Femur (tissue), 1 donor: ENCODE measurements at regions not wholly inside any gene's neighbourhood (a gene's known extent, or its start where the extent isn't known, plus 50 kb on each side); places are given as distances from the start of the nearest gene placed in this dataset.
"Not testable (repeated sequence)": the region's sequence is repeated elsewhere in the genome, so short reads cannot be mapped to it uniquely, and the experiment has no call there.

ENCODE experiments used
- DNase-seq: peaks from one replicate; pipeline ENCODE4 v3.0.0-alpha.2; 2017

DNA sequence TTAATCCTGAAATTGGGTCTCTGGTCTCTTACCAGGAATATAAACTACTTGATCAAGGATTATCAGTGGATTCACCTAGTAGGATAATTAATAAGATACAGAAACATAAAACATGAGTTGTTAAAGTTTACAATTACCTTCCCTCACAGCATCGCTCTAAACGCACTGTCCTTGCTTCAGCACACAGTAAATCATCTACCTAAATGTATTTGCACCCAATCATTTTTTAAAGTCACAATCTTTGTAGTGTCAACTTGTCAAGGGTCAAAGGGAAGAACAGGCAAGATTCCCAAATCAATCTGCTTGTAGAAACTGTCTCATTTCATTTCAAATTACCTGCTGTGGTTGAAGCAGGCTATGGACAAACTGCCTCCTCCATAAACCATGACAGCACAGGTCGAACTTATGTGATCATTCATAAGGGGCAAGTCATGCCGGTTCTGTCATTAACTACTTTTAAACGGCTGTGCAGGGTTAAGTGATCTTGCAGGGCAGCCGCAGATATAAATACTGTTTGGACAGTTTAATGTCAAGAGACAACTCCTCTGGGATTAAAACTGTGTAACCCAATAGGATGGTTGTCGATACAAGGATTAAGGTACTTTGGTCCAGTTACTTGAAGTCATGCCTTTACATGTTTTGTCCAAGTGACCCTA lies 93.6 kb downstream of the ZNF281 start:
- DNase-seq, result no peak

DNA sequence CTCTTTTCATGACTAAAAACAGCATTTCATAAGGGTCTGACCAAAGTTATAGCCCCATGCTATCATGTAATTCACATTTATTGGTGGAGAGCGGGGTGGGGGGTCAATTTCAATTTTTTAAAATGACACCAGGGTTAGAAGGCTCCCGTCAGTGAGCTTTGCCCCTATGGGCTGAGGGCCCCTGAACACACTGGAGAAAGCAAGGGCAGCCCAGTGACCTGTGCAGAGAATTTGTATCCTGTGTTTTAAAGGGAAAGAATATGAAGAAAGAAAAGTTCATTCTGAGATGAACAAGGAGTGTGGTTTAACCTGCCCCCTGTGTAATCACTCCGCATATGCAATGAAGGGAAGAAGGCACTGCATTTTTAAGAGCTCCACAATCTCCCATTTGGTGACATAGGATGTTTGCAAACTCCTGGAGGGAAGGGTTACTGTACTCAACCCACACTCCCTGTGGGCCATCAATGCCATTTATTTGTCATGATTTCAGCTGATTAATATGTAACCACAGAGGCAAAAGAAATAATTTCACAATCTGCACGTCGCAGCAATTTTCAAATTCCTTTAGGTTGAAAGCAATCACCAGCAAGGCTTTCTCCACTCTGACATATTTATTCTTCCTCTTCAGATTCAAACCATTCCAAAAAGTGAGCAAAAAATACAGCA lies 95.6 kb downstream of the ZNF281 start:
- DNase-seq, result no peak

DNA sequence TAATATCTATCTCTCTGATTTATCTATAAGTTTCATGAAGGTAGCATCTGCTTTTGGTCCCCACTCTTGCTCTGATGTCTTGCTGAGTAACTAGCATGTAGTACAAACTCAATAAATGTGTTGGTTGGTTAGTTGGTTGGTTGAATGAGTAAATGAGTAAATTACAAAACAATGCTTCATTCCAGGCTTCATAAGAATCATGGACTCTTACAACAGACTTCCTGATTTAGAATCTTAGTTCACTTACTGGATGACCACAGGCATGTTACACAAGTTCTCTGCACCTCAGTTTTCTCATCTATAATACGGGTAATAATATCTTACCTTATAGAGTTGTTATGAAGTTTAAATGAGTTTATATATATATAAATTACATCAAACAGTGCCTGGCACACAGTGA lies 98.6 kb downstream of the ZNF281 start:
- DNase-seq, result no peak

DNA sequence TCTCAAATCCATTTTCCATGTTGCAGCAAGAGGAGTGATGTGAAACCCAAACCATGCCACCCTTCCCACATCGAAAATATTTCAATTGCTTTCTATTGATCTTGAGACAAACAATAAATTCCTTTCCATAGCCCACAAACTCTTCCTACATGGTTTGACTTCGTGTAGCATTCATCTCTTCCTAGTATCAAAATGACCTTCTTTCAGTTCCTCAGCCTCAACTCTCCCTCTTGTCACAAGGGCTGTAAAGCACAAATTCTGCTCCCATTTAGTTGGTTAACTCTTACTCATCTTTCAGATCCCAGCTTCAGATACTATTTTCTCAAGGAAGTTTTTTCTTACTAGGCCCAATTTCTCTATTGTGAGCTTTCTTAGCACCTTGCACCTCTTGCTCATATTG lies 99.0 kb downstream of the ZNF281 start:
- no peak for DNase-seq

DNA sequence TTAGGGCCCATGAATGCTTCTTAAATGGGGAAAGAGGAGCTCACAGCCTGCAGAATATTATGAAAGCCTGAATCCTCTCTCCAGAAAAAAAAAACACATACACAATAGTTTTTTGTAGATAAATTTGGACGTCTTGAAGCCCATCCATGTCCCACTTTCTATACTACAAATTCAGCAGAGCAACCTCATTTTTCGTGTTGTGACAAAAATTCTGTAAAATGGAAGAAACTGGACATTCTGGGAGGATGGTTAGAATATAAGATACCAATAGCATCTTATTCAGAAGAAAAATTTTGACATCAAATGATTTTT lies 102.1 kb downstream of the ZNF281 start:
- DNase-seq, result no peak

DNA sequence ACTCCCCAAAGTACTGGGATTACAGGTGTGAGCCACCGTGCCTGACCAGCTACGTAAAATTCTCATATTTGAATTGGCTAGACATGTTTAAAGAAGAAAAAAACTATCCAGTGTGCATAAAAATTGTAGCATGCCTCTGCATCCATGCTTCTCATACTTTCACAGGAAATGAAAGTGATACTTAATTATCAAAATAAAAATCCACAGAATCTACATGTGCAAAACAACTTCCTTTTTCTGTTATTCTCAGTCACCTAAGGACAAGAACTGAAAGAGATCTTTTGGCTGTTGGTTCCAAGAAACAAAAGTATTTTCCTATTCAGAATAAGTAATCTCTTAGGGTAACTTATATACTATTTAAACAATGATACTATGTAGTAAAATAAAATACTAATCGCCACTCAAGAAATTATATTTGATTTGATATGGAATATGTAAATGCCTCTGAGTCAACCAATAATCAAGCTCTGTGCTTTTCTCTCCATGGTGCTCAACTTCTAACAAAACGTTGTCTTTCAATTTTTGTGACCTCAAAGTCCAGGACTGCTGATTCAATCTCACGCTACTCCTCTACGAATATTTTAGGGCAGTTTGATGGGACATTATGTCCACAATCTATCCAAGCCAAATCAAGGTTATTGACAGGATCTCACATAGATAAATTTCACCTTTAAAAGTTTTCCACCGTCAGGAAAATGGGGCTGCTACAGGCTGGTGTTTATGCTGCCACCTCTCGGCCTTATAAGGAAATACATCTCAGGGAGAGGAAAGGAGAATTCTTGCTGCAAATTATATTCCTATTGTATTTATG lies 102.7 kb downstream of the ZNF281 start:
- no peak for DNase-seq

DNA sequence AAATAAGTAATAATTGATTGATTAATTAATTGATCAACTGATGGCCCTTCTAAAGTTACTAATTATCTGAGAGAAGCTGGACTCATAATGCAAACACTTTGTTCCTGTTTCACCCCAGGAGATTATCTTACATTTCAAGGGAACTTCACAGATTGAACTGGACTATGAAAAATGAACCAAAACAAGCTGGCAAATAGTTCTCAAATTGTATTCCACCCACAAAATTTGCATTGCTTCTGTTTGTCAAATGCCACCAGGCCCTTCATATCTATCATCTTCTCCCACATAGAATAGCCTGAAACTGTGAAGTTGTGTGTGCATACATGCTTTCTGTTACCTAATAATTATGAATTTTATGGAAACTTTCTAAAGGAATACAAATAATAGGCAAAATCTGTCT lies 104.0 kb downstream of the ZNF281 start:
- DNase-seq, result no peak

DNA sequence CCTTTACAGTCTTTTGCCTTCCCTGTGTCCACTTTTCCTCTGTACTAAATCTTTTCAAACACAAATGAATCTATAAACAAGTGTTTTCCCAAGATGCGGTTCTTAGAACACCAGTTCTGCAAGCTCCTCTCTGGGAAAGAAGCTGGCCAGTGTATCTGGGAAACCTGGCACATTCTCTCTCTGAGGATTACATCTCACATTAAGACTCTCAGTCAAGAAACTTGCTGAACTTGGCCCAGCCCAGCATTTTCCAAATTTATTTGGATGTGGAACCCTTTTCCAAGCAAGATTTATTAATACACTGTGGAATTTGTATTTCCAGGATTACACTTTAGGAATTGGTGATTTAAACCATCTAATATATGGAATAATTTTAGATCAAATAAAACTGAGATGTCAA lies 105.7 kb downstream of the ZNF281 start:
- DNase-seq, result peak; percentile 66

DNA sequence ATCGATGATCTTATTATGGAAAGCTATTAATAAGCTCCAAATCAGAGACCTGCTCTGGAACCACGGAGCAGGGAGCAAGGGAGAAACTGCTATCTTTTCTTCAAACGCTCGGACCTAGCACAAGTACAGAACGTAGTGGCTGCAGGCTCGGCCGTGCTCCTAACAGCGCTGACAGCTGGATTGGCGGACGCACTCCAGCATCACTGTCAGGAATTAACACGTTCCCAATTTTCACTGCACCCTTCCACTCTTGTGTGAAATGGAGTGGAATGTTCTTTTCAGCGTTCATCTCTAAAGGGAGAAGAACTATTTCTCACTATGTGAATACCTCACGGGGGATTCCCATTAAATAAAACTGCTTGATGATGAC lies 106.9 kb downstream of the ZNF281 start:
- peak; percentile 48 for DNase-seq

DNA sequence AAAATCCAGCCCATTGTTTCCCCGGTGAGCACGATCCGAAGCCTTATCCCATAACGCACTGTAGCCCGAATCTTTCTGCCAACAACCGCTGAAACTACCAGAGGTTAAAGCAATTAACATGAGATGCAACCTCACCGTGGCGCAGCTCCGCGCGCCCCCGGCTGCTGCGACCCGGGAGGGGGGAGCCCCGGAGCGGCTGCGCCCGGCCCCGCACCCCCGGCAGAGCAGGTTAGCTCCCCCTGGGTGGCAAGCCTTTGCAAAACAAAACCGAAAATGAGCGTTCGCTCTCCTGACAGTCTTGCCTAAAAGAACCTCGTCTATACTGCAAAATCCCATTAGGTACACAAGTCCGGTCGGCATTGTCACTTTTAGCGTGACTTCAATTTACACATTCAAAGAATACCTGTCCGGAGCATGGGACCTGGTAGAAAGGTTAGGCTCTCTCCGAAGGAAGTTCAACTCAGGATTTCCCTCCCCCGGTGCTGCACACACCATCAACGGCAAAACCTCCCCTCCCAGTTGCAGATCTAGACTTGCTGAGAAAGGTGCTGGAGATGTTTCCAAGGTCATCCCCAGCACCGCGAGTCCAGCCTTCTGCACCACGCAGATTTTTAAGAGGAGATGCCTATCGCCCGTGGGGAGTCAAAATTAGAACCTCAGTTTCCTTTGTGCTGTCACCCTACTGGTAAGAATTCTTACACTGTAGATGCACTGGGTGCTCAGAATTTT lies 107.5 kb downstream of the ZNF281 start:
- DNase-seq, result peak; percentile 48

DNA sequence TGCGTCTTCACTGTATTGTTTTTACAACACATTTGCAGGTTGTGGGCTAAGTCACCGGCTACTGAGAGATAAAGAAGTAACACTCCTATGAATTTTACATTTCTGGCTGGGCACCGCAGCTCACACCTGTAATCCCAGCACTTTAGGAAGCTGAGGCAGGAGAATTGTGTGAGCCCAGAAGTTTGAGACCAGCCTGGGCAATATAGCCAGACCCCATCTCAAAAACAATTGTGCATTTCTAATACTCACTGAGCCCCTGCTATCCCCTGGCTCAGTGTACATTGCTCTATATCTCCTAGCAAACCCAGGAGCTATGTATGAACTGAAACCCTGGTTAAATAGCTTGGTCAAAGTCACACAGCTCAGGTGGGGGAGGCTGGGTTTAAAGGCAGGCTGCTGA lies 108.7 kb downstream of the ZNF281 start:
- no peak for DNase-seq

DNA sequence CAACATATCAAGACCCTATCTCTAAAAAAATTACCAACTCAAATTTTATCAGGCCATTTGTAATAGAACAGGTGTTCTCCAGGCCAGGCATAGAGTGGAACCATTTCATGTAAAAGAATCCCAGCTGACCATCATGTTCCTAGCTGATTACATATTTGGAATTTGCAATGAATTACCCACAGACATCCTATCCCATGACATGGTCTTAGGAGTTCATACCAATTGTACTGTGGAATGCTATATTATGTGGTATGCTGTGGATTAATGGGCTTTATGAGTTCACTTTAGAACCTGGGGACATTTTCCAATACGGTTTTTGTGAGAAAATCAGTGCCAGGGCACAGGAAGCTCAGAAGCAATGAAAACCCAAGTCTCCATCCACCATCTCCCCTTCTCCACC lies 110.3 kb downstream of the ZNF281 start:
- DNase-seq, result no peak

DNA sequence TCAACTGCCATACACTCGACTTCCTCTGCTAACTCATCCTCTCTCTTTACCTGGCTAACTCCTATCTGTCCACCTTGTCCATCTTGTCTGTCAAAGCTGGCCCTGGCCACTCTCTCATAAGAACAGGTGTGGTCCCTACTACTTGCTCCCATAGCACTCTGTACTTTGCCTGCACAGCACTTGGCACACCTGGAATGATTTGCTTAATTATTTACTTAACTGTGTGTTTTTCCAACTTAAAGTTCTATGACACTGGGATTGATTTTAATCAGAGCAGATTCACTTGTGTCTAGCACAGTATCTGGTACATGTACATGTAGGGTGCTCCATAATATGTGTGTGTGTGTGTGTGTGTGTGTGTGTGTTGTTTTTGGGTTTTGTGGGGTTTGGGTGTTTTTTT lies 111.6 kb downstream of the ZNF281 start:
- DNase-seq, result no peak

DNA sequence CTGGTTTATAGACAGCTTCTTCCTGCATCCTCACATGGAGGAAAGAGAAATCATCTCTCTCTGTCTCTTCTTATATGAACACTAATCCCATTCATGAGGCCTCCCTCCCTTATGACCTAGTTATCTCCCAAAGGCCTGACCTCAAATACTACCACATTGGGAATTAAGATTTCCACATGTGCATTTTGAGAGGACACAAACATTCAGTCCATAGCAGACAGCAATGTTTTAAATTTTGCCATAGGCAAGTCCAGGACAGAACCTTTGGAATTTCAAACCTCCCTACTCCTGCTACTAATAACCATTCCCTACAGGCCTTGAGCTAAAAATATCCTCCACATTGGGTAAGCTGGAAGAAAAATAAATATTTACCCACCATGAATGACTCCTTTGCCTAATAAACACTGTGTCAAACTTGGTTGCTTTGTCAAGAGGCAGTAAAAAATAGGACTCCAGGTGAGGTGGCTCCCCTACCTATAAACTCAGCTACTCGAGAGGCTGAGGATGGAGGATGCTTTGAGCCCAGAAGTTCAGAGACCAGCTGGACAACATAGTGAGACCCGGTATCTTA lies 113.7 kb downstream of the ZNF281 start:
- no peak for DNase-seq

DNA sequence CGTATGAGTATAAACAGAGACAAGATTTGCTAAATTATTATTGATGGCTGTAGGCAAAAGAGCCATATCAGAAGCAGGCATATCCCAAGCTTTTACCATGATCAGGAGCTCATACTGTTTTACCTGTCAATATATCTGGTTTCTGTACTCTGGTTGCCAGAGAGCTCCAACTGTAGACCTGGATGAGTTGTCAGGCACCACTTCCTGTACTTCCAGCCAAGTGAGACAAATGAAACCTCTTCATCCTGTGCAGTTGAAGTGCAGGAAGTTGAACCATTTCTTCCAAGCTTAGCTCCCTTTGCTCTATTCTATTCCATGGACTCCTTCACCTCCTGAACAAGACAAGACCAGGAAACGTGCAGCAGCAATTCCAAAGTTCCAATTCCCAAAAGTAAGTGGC lies 115.6 kb downstream of the ZNF281 start:
- DNase-seq, result no peak

DNA sequence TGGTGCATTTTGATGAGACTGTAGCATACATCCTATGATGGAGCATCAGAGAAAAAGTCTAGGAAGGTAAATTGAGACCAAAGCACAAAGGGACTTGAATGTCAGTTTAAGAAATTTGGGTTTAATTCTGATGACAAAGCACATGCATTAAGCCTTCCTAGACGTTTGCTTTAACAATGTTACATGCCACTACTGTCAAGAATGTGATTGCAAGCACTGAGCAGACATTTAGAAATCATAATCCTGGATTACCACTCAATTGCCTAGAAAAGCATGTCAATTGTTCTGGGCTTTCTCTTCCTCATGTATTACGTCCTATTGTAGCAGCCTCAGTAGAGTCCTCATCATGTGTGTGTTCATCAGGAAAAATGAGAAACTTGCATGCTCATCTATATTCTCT lies 117.1 kb downstream of the ZNF281 start:
- DNase-seq, result no peak

DNA sequence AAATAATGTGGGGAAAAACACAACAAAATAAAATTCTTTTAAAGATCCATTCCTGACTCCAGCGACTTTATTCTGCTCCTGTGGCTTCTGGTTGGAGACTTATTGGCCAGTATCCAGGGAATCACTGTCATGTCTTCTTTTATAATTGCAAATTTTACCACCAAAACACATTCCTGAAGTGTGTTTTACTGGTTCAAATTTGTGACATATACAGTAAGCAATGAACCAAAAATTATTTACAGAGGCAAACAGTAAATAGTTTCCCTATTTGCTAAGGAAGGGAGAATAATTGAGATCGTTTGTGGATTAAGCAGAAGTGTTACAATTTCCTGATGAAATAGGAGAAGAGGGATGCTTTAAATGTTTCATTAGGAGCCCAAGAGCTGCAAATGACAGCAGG lies 118.7 kb downstream of the ZNF281 start:
- DNase-seq, result no peak

DNA sequence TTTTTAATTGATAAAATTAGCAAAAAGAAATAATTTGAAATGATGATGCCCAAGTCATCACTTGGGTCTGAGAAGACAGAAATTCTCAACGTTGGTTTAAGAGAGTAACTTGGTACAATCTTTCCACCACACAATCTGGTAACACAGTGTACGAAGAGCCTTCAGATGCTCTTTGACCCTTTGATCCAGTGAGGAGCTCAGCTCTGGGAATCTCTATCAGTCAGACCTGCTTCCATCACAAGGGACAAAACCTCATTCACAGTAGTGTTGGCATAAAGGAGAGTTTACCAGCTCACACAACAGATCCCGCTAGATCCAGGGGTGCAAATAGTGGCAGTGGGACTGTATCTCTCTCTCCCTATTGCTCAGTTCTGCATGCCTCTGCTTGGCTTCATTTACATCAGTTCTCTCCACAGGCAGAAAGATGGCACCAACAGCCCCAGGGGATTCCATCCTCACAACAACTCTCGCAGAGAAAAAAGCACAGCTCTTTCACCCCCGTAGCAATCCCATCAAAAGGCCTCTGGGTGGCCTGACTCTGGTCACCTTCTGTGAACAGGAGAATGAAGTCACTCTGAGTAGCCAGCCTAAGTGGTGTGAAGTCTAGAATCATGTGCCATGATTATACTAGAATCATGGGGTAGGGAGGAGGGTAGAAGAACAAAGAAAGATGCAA lies 119.7 kb downstream of the ZNF281 start:
- DNase-seq, result no peak

DNA sequence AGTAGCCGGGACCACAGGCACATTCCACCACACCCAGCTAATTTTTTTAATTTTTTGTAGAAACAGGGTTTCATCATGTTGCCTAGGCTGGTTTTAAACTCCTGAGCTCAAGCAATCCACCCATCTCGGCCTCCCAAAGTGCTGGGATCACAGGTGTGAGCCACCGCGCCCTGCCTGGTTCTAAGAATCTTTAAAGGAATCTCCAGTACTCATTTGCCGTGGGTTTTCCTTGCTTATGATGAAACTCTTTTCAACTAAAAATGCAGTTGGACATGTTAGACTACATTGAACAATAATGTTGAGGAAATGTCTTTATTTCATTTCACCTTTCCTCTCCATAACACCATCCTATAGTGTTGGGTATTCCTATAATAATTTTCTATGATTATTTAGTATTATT lies 121.6 kb downstream of the ZNF281 start:
- no peak for DNase-seq

DNA sequence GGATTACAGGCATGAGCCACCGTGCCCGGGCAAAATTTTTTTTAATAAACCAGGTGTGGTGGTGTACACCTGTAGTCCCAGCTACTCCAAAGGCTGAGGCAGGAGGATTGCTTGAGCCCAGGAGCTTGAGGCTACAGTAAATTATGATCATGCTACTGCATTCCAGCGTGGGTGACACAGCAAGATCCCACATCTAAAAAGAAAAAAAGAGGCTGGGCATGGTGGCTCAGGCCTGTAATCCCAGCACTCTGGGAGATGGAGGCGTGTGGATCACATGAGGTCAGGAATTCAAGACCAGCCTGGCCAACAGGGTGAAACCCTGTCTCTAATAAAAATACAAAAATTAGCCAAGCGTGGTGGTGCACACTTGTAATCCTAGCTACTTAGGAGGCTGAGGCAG lies 125.6 kb downstream of the ZNF281 start:
- not testable (repeated sequence) for DNase-seq

DNA sequence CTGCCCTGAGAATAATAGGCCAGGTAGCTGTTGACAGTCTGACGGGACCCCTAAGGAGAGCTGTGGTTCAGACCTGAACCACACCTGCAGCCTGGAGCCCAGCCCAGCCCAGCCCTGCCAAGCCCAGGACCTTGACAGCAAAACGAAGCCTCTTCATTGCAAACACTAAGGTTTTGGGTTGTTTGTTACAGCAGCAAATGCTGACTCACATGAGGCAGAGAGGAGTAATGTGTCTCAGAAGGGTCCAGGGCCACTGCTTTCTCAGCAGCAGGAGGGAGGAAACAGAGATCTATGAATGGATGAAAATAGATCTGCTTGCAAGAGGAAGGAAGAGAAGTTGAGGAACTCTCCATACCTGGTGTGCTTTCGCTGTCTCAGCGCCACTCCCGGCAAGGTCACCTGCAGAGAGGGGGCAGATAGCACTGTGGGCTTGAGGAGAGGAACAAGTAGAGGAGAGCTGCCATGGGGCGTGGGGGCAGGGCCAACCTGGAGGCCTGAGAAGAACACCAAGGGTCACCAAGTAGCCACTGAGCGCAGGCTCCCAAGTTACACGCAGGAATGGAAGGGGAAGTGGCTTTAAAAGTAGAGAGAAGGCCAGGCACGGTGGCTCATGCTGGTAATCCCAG lies 127.2 kb downstream of the ZNF281 start:
- no peak for DNase-seq

DNA sequence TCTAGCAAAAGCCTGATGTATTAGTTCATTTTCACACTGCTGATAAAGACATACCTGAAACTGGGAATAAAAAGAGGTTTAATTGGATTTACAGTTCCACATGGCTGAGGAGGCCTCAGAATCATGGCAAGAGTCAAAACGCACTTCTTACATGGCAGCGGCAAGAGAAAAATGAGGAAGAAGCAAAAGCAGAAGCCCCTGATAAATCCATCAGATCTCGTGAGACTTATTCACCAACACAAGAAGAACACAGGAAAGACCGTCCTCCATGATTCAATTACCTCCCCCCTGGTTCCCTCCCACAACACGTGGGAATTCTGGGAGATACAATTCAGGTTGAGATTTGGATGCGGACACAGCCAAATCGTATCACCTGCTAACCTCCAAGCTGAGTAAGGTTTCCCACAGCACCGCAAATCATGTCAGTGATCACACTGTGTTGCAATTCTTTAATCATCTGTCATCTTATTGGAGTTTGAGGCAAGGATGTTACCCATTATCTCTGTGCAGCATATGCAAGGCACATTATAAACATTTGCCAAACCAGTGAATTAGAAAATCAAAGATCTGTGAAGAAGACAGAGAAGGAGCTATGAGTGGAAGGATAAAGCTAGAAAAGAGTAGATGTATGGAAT lies 128.5 kb downstream of the ZNF281 start:
- DNase-seq, result no peak
